Stimulated activated CD8-positive, alpha-beta memory T cell treated with anti-CD3 and anti-CD28 coated beads, Interleukin-4, amount 100 ng/mL, for 24 hours (primary cell): ENCODE measurements at regions not wholly inside any gene's neighbourhood (a gene's known extent, or its start where the extent isn't known, plus 50 kb on each side); places are given as distances from the start of the nearest gene placed in this dataset.

ENCODE experiments used
- DNase-seq: peaks from one replicate; pipeline ENCODE4 v3.0.0-alpha.2; 2020; ENCODE audit warnings: low read depth

GRCh38 chr5:2262620-2263019 is 379.9 kb upstream of the IRX4 start:
- no peak for DNase-seq

GRCh38 chr5:2261004-2261703 is 378.4 kb upstream of the IRX4 start:
- no peak for DNase-seq

- no peak for DNase-seq
Observed at GRCh38 chr5:2260211-2261003, 377.7 kb upstream of the IRX4 start.

- DNase-seq: no peak
Observed at GRCh38 chr5:2259494-2260107, 376.9 kb upstream of the IRX4 start.

GRCh38 chr5:2258861-2259260 is 376.1 kb upstream of the IRX4 start:
- no peak for DNase-seq

GRCh38 chr5:2257326-2258244 is 374.9 kb upstream of the IRX4 start:
- no peak for DNase-seq

GRCh38 chr5:2256691-2257280 is 374.1 kb upstream of the IRX4 start:
- no peak for DNase-seq

GRCh38 chr5:2255915-2256690 is 373.4 kb upstream of the IRX4 start:
- no peak for DNase-seq

GRCh38 chr5:2254880-2255750 is 372.4 kb upstream of the IRX4 start:
- DNase-seq: no peak

GRCh38 chr5:2254406-2254805 is 371.7 kb upstream of the IRX4 start:
- DNase-seq: no peak

GRCh38 chr5:2253040-2253975 is 370.6 kb upstream of the IRX4 start:
- DNase-seq: no peak

GRCh38 chr5:2251751-2252150 is 369.0 kb upstream of the IRX4 start:
- no peak for DNase-seq

- no peak for DNase-seq
Observed at GRCh38 chr5:2251298-2251697, 368.6 kb upstream of the IRX4 start.

GRCh38 chr5:2250365-2250950 is 367.7 kb upstream of the IRX4 start:
- DNase-seq: no peak

GRCh38 chr5:2249442-2249841 is 366.7 kb upstream of the IRX4 start:
- DNase-seq: no peak

- no peak for DNase-seq
Observed at GRCh38 chr5:2249026-2249425, 366.3 kb upstream of the IRX4 start.

- DNase-seq: no peak
Observed at GRCh38 chr5:2242539-2242938, 359.8 kb upstream of the IRX4 start.

GRCh38 chr5:2241842-2242241 is 359.1 kb upstream of the IRX4 start:
- DNase-seq: no peak
